Type B pancreatic cell (in vitro differentiated cells): ENCODE measurements at regions not wholly inside any gene's neighbourhood (a gene's known extent, or its start where the extent isn't known, plus 50 kb on each side); places are given as distances from the start of the nearest gene placed in this dataset.

Experiments
- DNase-seq: peaks from one replicate; pipeline ENCODE4 v3.0.0; 2021; ENCODE audit warnings: mixed read lengths; ENCODE audit not compliant: unreplicated experiment; ENCODE audit errors: extremely low spot score
- H3K27ac Mint-ChIP-seq: 2 replicates; pipeline ENCODE4 v1.8.0; 2021; ENCODE audit warnings: mild to moderate bottlenecking, mixed read lengths
- H3K27me3 Mint-ChIP-seq: 2 replicates; pipeline ENCODE4 v1.8.0; 2021; ENCODE audit warnings: mixed read lengths
- H3K36me3 Mint-ChIP-seq: 2 replicates; pipeline ENCODE4 v1.8.0; 2021; ENCODE audit warnings: mixed read lengths
- H3K4me1 Mint-ChIP-seq: one replicate; pipeline ENCODE4 v1.8.0; 2021; ENCODE audit warnings: mixed read lengths; ENCODE audit not compliant: unreplicated experiment
- H3K4me3 Mint-ChIP-seq: 2 replicates; pipeline ENCODE4 v1.8.0; 2021; ENCODE audit warnings: mild to moderate bottlenecking, mixed read lengths
- H3K9me3 Mint-ChIP-seq: 2 replicates; pipeline ENCODE4 v1.8.0; 2021; ENCODE audit warnings: mixed read lengths
- TF ChIP-seq, protein P1 (sequence below): fragments of 200-600 bp; sonication (generic); conservative IDR thresholded peaks from 2 replicates; pipeline ENCODE4 v1.5.0; 2021; ENCODE audit warnings: antibody characterized with exemption, mild to moderate bottlenecking

DNA sequence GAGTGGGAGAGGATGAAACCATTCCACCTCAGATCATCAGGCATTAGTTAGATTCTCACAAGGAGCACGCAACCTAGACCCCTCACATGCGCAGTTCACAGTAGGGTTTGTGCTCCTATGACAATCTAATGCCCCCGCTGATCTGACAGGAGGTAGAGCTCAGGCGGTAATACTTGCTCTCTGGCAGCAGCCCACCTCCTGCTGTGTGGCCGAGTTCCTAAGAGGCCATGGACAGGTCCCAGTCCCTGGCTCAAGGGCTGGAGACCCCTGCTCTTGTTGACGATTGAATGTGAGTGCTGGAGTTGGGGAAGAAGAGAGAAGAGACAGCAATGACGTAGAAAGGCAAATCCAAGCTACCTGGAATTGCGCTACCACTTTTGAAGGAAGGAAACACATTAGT lies 267.2 kb downstream of the TFEC start:
- TF ChIP-seq, protein P1, sequence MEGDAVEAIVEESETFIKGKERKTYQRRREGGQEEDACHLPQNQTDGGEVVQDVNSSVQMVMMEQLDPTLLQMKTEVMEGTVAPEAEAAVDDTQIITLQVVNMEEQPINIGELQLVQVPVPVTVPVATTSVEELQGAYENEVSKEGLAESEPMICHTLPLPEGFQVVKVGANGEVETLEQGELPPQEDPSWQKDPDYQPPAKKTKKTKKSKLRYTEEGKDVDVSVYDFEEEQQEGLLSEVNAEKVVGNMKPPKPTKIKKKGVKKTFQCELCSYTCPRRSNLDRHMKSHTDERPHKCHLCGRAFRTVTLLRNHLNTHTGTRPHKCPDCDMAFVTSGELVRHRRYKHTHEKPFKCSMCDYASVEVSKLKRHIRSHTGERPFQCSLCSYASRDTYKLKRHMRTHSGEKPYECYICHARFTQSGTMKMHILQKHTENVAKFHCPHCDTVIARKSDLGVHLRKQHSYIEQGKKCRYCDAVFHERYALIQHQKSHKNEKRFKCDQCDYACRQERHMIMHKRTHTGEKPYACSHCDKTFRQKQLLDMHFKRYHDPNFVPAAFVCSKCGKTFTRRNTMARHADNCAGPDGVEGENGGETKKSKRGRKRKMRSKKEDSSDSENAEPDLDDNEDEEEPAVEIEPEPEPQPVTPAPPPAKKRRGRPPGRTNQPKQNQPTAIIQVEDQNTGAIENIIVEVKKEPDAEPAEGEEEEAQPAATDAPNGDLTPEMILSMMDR, result no peak
- no peaks in the 10 kb centered on the region for H3K4me1 Mint-ChIP-seq
- H3K27ac Mint-ChIP-seq, result no peak overlapping the region
- no peak for DNase-seq
- no peaks in the 10 kb centered on the region for H3K9me3 Mint-ChIP-seq
- no peaks in the 10 kb centered on the region for H3K36me3 Mint-ChIP-seq
- no peak overlapping the region for H3K4me3 Mint-ChIP-seq
- no peaks in the 10 kb centered on the region for H3K27me3 Mint-ChIP-seq

DNA sequence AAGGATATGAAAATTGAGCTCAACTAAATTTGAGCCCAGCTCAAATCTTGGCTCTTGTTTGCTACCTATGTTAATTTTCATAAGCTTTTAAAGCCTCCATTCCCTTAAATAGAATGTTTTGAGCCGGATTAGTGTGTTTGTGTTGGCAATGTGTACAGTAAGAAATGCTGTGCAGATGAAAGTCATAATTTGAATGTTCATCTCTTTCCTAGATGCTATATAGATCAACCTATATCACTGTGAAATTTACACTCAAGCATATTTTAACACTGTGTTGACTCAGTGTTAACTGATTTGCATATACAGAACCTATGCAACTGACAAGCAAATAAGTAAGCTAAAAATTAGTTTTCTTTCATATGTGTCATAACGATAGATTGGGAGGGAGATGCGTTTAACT lies 272.5 kb downstream of the TFEC start:
- Mint-ChIP-seq H3K27me3 (no peaks in the 10 kb centered on the region), H3K36me3 (no peaks in the 10 kb centered on the region), H3K9me3 (peaks cover 4% of the 10 kb centered on the region), H3K4me1 (no peaks in the 10 kb centered on the region), H3K4me3 (no peak overlapping the region), H3K27ac (no peak overlapping the region)
- DNase-seq, result no peak
- TF ChIP-seq, protein P1, result no peak

DNA sequence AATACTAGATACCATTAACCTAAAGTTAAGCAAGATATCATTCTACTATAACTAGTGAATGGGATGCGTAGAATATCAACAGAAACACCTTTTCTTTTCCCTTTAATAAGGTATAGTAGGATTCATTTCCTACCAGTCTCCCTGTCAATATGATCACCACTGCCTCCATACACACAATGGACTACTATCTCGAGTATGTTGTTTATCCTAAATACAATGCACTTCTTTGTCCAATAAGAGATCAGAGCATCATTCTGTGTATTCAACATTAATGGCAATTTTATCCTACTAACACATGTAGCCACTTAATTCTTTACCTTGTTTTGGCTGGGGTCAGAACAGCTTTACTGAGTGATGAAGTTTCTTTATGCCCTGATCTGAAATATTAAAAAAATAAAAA lies 276.3 kb downstream of the TFEC start:
- H3K27ac Mint-ChIP-seq, result no peak overlapping the region
- no peak for DNase-seq
- peaks cover 4% of the 10 kb centered on the region for H3K9me3 Mint-ChIP-seq
- peaks cover 5% of the 10 kb centered on the region for H3K4me1 Mint-ChIP-seq
- TF ChIP-seq, protein P1, result no peak
- H3K4me3 Mint-ChIP-seq, result no peak overlapping the region
- H3K36me3 Mint-ChIP-seq, result no peaks in the 10 kb centered on the region
- no peaks in the 10 kb centered on the region for H3K27me3 Mint-ChIP-seq

DNA sequence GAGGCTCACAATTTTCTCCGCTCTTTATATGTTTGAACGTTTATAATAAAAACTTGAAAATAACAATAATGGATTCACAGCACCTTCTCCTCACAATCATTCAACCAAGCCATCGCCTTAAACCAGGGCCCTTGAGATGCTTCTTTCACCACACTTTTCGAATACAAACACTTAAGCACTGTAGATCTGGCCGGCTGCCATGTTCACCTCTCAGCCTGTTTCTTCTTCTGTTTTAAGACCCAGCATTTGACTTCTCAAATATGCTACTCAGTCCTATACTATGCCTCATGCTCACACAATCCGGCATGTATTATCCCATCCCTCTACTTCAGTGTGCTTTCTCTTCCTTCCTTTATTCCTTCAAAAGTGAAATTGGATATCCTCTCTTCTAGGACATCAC lies 280.6 kb downstream of the TFEC start:
- no peaks in the 10 kb centered on the region for H3K36me3 Mint-ChIP-seq
- no peaks in the 10 kb centered on the region for H3K27me3 Mint-ChIP-seq
- H3K9me3 Mint-ChIP-seq, result no peaks in the 10 kb centered on the region
- TF ChIP-seq, protein P1, result no peak
- H3K27ac Mint-ChIP-seq, result no peak overlapping the region
- peaks cover 11% of the 10 kb centered on the region for H3K4me1 Mint-ChIP-seq
- DNase-seq, result no peak
- H3K4me3 Mint-ChIP-seq, result no peak overlapping the region

DNA sequence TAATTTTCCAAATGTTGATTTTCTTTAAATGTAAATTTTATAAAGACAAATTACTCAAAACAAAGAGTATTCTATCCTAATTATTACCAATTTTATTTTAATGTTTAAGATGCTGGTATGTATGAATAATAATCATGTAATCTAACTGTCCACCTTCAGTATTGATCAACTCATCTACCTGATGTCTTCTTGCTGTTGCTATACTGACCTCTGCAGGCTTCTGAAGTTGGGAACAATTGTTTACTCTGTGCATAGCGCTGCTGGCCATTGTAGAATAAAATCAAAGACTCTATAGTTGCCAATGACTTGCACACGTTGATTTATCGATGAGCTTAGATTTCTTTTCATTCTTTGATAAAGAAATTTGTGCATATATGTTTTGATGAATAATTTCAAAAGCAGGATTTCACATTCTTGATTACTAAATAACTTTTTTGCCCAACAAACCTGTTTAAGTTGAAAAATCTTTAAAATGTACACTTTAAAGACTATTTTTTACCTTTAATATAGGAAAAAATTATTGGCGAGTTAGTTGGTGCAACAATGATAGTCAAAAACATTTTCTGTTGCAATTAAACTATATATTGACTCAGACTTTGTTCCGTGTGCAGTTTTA lies 282.3 kb downstream of the TFEC start:
- TF ChIP-seq, protein P1, result peak; percentile 57
- H3K4me1 Mint-ChIP-seq, result peaks cover 11% of the 10 kb centered on the region
- no peak overlapping the region for H3K4me3 Mint-ChIP-seq
- H3K27ac Mint-ChIP-seq, result no peak overlapping the region
- H3K9me3 Mint-ChIP-seq, result no peaks in the 10 kb centered on the region
- no peaks in the 10 kb centered on the region for H3K27me3 Mint-ChIP-seq
- no peaks in the 10 kb centered on the region for H3K36me3 Mint-ChIP-seq
- DNase-seq, result no peak

DNA sequence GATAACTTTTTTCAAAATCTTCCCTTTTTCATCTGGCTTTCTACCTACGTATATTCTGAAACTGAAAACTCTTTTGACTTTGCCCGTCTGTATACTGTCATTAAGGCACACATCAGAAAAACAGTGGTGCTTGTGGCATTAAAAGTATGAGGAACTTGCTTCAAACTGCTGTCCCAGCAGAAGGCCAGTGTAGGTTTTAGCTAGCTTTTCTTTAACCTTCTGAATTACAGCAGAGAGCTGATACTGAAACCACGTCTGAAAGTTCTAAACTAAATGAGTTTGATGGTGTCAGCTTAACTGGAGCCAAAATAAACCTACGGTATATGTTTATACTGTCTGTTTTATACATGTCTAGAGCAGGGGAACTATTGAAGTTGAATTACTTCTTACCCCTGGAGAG lies 283.4 kb downstream of the TFEC start:
- peak overlapping the region; percentile 79 for H3K27ac Mint-ChIP-seq
- H3K4me1 Mint-ChIP-seq, result peaks cover 11% of the 10 kb centered on the region
- no peaks in the 10 kb centered on the region for H3K9me3 Mint-ChIP-seq
- TF ChIP-seq, protein P1, result no peak
- peak overlapping the region; percentile 36 for H3K4me3 Mint-ChIP-seq
- no peaks in the 10 kb centered on the region for H3K36me3 Mint-ChIP-seq
- no peak for DNase-seq
- no peaks in the 10 kb centered on the region for H3K27me3 Mint-ChIP-seq
